HG02981 (cell line): ENCODE measurements at regions not wholly inside any gene's neighbourhood (a gene's known extent, or its start where the extent isn't known, plus 50 kb on each side); places are given as distances from the start of the nearest gene placed in this dataset.

Experiments
- ATAC-seq: cut with Tn5 transposase; IDR thresholded peaks from one replicate; pipeline ENCODE4 v1.9.1; 2021; ENCODE audit warnings: mild to moderate bottlenecking, moderate library complexity; ENCODE audit not compliant: unreplicated experiment

DNA sequence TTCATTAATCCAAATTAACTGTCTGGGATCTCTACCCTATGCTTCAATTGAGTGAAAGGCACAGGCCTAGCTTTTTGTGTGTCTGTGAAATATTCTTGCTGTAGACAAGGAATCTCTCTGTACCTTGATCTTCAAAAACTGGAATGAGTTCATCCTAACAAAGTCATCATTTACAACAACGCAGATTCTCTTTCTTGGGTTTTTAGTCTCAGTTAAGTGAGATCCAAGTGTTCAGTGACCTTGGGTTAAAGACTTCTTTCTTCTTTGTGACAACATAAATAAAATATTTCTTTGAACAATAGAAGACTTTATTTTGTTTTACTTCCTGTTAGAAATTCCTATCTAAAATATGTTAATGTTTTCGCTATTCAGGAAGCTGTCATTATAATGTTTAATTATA, 192.2 kb upstream of the LMNTD1 start:
- no peak for ATAC-seq

- no peak for ATAC-seq
These were observed 193.0 kb upstream of the LMNTD1 start for GRCh38 chr12:25746131-25746530.

DNA sequence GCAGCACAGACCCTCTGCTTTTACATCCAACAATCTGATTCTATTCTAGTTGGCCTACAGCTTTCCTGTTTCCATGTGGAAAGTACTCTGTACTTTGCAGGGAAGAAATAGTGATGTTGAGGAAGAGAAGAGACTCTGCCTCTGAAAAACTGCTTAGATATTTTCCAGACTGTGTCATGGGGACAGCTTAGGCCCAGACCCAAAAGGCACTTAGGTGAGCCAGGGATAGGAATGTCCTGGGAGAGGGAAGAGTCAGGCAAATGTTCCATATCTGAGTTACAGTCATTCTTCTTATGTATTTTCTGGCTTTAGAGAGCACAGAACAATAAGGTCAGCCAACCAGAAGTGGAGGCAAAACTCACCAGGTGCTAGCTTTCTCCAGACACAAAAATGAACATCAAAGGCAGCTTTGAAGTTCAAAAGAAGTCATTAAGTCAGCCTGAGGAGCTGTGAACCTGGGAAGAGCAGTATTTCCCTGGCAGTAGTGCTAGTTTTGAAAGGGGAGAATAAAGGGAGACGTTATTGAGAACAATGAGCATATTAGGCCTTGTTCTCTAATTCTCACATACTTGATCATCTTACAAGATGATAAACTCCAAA, 199.7 kb upstream of the LMNTD1 start:
- ATAC-seq: no peak

GRCh38 chr12:25755136-25755970, 202.3 kb upstream of the LMNTD1 start:
- no peak for ATAC-seq

GRCh38 chr12:25755971-25756260, 202.6 kb upstream of the RASSF8 start:
- no peak for ATAC-seq

GRCh38 chr12:25757037-25757665, 201.3 kb upstream of the RASSF8 start:
- no peak for ATAC-seq

- no peak for ATAC-seq
These were observed 198.7 kb upstream of the RASSF8 start for GRCh38 chr12:25759752-25760151.

- no peak for ATAC-seq
These were observed 197.1 kb upstream of the RASSF8 start for GRCh38 chr12:25761356-25761755.

GRCh38 chr12:25764409-25764808, 194.1 kb upstream of the RASSF8 start:
- no peak for ATAC-seq

- ATAC-seq: no peak
These were observed 193.6 kb upstream of the RASSF8 start for GRCh38 chr12:25764892-25765291.

DNA sequence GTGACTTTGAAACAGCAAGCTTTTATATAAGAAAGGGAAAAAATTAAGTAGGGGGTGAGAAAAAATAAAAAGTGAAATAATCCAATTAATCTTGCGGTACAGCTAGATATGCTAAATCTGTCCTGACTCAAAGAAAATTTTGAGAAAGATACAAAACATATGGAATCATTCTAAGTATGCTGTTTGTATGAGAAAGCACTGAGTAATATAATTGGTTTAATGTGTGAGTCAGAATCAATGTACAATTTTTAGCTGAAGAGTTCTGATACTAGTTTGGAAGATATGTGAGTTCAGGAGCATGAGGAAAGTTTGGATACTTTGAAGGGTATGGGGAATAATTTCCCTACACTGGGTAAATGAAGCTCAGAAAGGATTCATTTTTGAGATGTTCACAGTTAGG, 190.9 kb upstream of the RASSF8 start:
- no peak for ATAC-seq

- no peak for ATAC-seq
These were observed 190.3 kb upstream of the RASSF8 start for GRCh38 chr12:25768151-25768550.

DNA sequence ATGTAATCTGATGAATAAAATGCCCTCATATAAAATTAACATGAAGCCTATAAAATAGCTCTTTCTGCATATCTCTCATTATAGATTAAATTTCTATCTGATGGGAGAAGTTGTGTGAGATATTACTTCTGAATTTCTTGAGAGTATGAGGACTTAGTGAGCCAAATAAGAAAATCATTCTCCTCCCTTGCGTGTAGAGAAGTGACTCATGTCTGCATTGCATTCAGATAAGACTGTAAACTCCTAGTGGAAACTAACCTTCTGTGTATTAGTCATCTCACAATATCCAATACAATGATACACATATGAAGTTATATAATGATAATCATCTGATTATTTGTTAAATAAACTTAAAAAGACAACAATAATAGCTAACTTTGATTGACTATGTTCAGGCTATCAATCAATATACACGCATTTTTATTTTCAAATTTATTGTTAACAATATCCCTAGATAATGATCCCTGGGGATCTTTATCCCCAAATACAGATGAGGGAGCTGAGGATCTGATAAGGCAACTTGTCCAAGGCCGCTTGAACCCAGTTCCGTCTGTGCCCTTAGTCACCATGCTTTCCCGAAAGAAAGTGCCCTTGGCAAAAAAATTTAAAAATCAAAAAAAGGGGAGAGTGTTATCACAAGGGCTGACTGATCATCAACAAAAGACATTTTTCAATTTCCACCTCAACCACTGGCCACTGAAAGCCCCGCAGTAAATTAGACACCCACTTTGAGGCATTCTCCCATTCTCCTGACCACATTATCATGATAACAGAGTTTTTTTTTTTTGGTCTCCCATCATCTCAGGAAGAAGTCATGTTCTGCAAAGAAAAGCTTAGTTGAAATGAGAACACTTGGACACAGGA, 189.2 kb upstream of the RASSF8 start:
- ATAC-seq: no peak

DNA sequence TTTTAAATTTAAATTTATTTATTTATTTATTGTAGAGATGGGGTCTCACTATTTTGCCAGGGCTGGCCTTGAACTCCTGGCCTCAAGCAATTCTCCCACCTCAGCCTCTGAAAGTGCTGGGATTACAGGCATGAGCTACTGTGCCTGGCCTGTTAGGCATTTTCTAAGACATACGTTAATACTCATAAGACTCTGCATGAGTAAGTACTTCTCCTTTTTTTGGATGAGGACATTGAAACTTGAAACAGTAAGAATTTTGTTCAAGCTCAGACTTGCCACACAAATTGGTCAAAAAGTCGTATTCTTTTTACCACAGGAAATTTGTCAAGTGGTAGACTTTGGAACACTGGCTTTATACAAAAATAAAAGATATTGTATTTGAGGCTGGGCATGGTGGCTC, 187.4 kb upstream of the RASSF8 start:
- no peak for ATAC-seq

GRCh38 chr12:25771476-25771875, 187.0 kb upstream of the RASSF8 start:
- no peak for ATAC-seq

DNA sequence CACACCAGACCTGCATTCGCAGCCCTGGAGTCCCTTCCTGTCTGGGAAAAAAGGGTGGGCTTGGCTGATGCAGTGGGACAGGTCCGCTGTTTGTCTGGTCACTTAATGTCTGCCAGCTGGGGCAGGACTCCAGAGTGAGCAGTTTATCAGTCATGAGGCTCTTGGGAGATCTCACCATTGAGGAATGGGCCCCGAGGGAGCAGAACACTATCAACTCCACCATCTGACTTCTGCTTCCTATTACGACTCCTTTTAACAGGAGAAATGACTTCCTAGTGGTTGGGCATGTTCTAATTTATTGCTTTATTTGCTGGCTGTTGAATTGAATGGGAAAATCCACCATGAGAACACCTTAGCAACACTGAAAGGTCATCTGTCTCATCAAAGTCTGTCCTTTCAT, 182.5 kb upstream of the RASSF8 start:
- no peak for ATAC-seq

GRCh38 chr12:25780771-25781170, 177.7 kb upstream of the RASSF8 start:
- ATAC-seq: no peak

- no peak for ATAC-seq
These were observed 177.2 kb upstream of the RASSF8 start for GRCh38 chr12:25781232-25781631.

- ATAC-seq: no peak
These were observed 174.9 kb upstream of the RASSF8 start for GRCh38 chr12:25783566-25783965.

DNA sequence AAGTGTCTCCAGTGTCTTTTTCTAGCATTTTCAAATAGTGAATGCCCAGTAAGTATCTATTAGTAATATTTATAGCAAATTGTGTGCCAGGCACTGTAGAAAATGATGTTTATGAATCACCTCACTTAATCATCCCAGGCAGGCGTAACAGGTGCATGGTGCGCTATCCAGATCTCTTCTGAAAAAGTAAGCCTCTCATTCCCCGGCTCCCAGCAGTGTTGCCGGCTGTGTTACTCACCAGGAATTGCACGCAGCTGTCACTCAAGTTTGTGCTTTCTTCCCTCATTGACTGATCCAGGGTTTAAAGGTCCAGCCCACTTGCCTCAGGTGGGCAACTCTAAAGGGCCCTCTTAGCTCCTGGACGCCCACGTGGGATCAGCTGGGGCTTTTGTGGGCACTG, 173.8 kb upstream of the RASSF8 start:
- no peak for ATAC-seq

DNA sequence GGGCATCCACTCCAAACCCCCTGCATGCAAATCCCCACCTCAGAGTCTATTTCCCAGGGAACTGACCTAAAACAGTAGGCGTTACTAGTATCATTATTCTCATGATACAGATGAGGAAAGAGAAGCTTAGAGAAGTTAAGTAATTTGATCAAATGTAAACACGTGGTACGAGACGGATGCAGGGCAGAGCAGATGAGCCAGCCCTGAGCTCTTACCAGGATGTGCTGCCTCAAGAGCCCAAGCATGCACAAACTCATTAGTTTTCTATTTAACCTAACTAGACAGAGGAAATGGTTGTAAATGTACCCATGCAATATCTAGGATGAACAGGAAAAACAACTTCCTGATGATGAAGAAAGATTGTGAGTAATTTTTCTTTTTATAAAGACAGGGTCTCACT, 173.3 kb upstream of the RASSF8 start:
- no peak for ATAC-seq
